H1 (cell line): ENCODE measurements at regions not wholly inside any gene's neighbourhood (a gene's known extent, or its start where the extent isn't known, plus 50 kb on each side); places are given as distances from the start of the nearest gene placed in this dataset.

ENCODE experiments used
- CTCF ChIA-PET: fragments of 300-600 bp; sonication (Branson Sonifier 250); formaldehyde crosslinking; loops from one replicate; lab custom pipeline; 2021; ENCODE audit not compliant: partially characterized antibody; lab: Charles Lee
- POLR2A ChIA-PET: fragments of 300-600 bp; sonication (Branson Sonifier 250); formaldehyde crosslinking; loops from one replicate; lab custom pipeline; 2021; ENCODE audit warnings: inconsistent platforms; ENCODE audit not compliant: partially characterized antibody; lab: Charles Lee
- DNase-seq, 2 experiments: peaks; one replicate each; pipeline versions ENCODE4 v3.0.0 to v3.0.0-alpha.2; 2010 to 2022; ENCODE audit warnings: low spot score in 2 of 2, low read depth in 1 of 2, mixed read lengths in 1 of 2
- FAIRE-seq: peaks from 2 replicates; lab custom pipeline; 2011; peaks lifted over from hg19 to GRCh38; lab: Jason Lieb, UNC
- H2AFZ ChIP-seq: 2 replicates; pipeline ENCODE4 v1.8.1; 2012; ENCODE audit warnings: low read length, inconsistent platforms
- H2AK5ac ChIP-seq: 2 replicates; pipeline ENCODE4 v1.6.1; 2013; ENCODE audit warnings: low read depth, low read length
- H2BK120ac ChIP-seq: replicated peaks from 2 replicates; pipeline ENCODE3; 2013; ENCODE audit warnings: low read depth, low read length, inconsistent platforms
- H2BK12ac ChIP-seq: 2 replicates; pipeline ENCODE4 v1.6.1; 2013; ENCODE audit warnings: low read depth, low read length
- H2BK15ac ChIP-seq: 2 replicates; pipeline ENCODE4 v1.6.1; 2013; ENCODE audit warnings: low read length
- H2BK20ac ChIP-seq: 2 replicates; pipeline ENCODE4 v1.6.1; 2013; ENCODE audit warnings: low read length
- H2BK5ac ChIP-seq: 2 replicates; pipeline ENCODE4 v1.6.1; 2013; ENCODE audit warnings: low read depth, low read length
- H3K14ac ChIP-seq: 2 replicates; pipeline ENCODE4 v1.6.1; 2013; ENCODE audit warnings: inconsistent platforms; ENCODE audit not compliant: insufficient read length
- H3K18ac ChIP-seq: 2 replicates; pipeline ENCODE4 v1.6.1; 2013; ENCODE audit warnings: low read length; ENCODE audit errors: extremely low read depth
- H3K23ac ChIP-seq: 2 replicates; pipeline ENCODE4 v1.6.1; 2013; ENCODE audit warnings: inconsistent platforms; ENCODE audit not compliant: insufficient read length
- H3K23me2 ChIP-seq: 2 replicates; pipeline ENCODE4 v1.6.1; 2013; ENCODE audit warnings: low read depth, low read length
- H3K27ac ChIP-seq: 2 replicates; pipeline ENCODE4 v1.6.1; 2011; ENCODE audit warnings: low read depth, low read length, inconsistent platforms
- H3K27me3 ChIP-seq, 4 experiments: replicated peaks in 1 of 4; 1 replicate in 1 of 4; 2 replicates in 3 of 4; pipeline versions ENCODE4 v1.6.1 to v1.8.1; 2011 to 2013; ENCODE audit warnings: low read length in 3 of 4, mild to moderate bottlenecking in 3 of 4, inconsistent platforms in 2 of 4, mixed read lengths in 2 of 4, moderate library complexity in 1 of 4; ENCODE audit not compliant: control insufficient read depth in 3 of 4, insufficient read depth in 3 of 4; ENCODE audit errors: extremely low read depth in 1 of 4
- H3K36me3 ChIP-seq, 4 experiments: 2 replicates each; pipeline versions ENCODE4 v1.6.1 to v1.8.1; 2011 to 2013; ENCODE audit warnings: mild to moderate bottlenecking in 4 of 4, low read length in 3 of 4, moderate library complexity in 2 of 4, control low read depth in 1 of 4, inconsistent platforms in 1 of 4; ENCODE audit not compliant: insufficient read depth in 4 of 4, control insufficient read depth in 2 of 4
- H3K4ac ChIP-seq: replicated peaks from 2 replicates; pipeline ENCODE3; 2013; ENCODE audit warnings: low read length, low read depth, mixed read lengths, inconsistent platforms; ENCODE audit not compliant: insufficient read length
- H3K4me1 ChIP-seq, 4 experiments: replicated peaks in 1 of 4; 1 replicate in 1 of 4; 2 replicates in 3 of 4; pipeline versions ENCODE4 v1.6.1 to v1.8.1; 2011 to 2013; ENCODE audit warnings: low read length in 3 of 4, inconsistent platforms in 2 of 4, mixed read lengths in 1 of 4; ENCODE audit not compliant: insufficient read depth in 4 of 4, control insufficient read depth in 3 of 4
- H3K4me2 ChIP-seq, 2 experiments: 2 replicates each; pipeline versions ENCODE4 v1.6.1 to v1.8.1; 2011 to 2013; ENCODE audit warnings: low read depth in 2 of 2, low read length in 2 of 2, control low read depth in 1 of 2, inconsistent platforms in 1 of 2, mild to moderate bottlenecking in 1 of 2; ENCODE audit not compliant: insufficient read depth in 1 of 2
- H3K4me3 ChIP-seq, 4 experiments: fragments of 200-600, 300-600 bp in 1 of 4; sonication (generic), shearing (Covaris generic), sonication (Bioruptor Twin) in 1 of 4; 2 replicates each; pipeline versions ENCODE4 v1.5.1 to v1.8.1; 2011 to 2016; ENCODE audit warnings: low read length in 4 of 4, low read depth in 3 of 4, control low read depth in 2 of 4, inconsistent platforms in 2 of 4, mild to moderate bottlenecking in 2 of 4, mixed read lengths in 1 of 4, moderate library complexity in 1 of 4; ENCODE audit not compliant: insufficient read depth in 2 of 4; ENCODE audit errors: extremely low read depth in 1 of 4
- H3K56ac ChIP-seq: replicated peaks from 2 replicates; pipeline ENCODE3; 2013; ENCODE audit warnings: low read depth, mild to moderate bottlenecking, mixed read lengths, low read length, inconsistent platforms; ENCODE audit not compliant: insufficient read length
- H3K79me1 ChIP-seq: 2 replicates; pipeline ENCODE4 v1.6.1; 2013; ENCODE audit warnings: low read depth, low read length, control low read depth
- H3K79me2 ChIP-seq, 2 experiments: 2 replicates each; pipeline versions ENCODE4 v1.6.1 to v1.8.1; 2012 to 2013; ENCODE audit warnings: low read length in 2 of 2, mild to moderate bottlenecking in 2 of 2, inconsistent platforms in 1 of 2; ENCODE audit not compliant: insufficient read depth in 2 of 2, control insufficient read depth in 1 of 2
- H3K9ac ChIP-seq, 4 experiments: replicated peaks in 1 of 4; 1 replicate in 1 of 4; 2 replicates in 3 of 4; pipeline versions ENCODE4 v1.6.1 to v1.8.1; 2011 to 2013; ENCODE audit warnings: low read depth in 3 of 4, low read length in 3 of 4, control low read depth in 2 of 4, mild to moderate bottlenecking in 2 of 4, moderate library complexity in 2 of 4, inconsistent platforms in 1 of 4; ENCODE audit errors: extremely low read depth in 1 of 4
- H3K9me3 ChIP-seq, 2 experiments: 2 replicates each; pipeline versions ENCODE4 v1.6.1 to v1.8.1; 2012 to 2013; ENCODE audit warnings: mild to moderate bottlenecking in 2 of 2, moderate library complexity in 2 of 2, control low read depth in 1 of 2, inconsistent platforms in 1 of 2, low read depth in 1 of 2, low read length in 1 of 2, mixed read lengths in 1 of 2; ENCODE audit not compliant: insufficient read depth in 2 of 2
- H4K20me1 ChIP-seq, 2 experiments: replicated peaks in 1 of 2; 2 replicates each; pipeline versions ENCODE3 to v1.8.1; 2011 to 2013; ENCODE audit warnings: inconsistent platforms in 2 of 2, low read length in 2 of 2, mild to moderate bottlenecking in 1 of 2; ENCODE audit not compliant: insufficient read depth in 2 of 2, control insufficient read depth in 1 of 2
- H4K5ac ChIP-seq: 2 replicates; pipeline ENCODE4 v1.6.1; 2013; ENCODE audit warnings: low read length, low read depth, mixed read lengths, inconsistent platforms; ENCODE audit not compliant: insufficient read length
- H4K8ac ChIP-seq: 2 replicates; pipeline ENCODE4 v1.8.0; 2013; ENCODE audit warnings: mild to moderate bottlenecking, moderate library complexity, low read length, inconsistent platforms; ENCODE audit not compliant: insufficient read depth; ENCODE audit errors: extremely low read depth
- H4K91ac ChIP-seq: replicated peaks from 2 replicates; pipeline ENCODE3; 2013; ENCODE audit warnings: low read length, mixed read lengths, inconsistent platforms; ENCODE audit not compliant: insufficient read length
- ATF3 ChIP-seq: IDR thresholded peaks from 2 replicates; pipeline ENCODE4 v1.6.1; 2011; ENCODE audit warnings: low read depth, mild to moderate bottlenecking, low read length; ENCODE audit not compliant: insufficient read depth
- BACH1 ChIP-seq: IDR thresholded peaks from 2 replicates; pipeline ENCODE4 v1.6.1; 2012; ENCODE audit warnings: low read length, improper control_type of control experiment
- CREB1 ChIP-seq: IDR thresholded peaks from 2 replicates; pipeline ENCODE4 v1.6.1; 2012; ENCODE audit warnings: inconsistent platforms
- E2F6 ChIP-seq: IDR thresholded peaks from 2 replicates; pipeline ENCODE4 v1.6.1; 2012; ENCODE audit warnings: inconsistent platforms
- EZH2 ChIP-seq: fragments of 200-600 bp; sonication (generic); IDR thresholded peaks from 2 replicates; pipeline ENCODE4 v1.7.1; 2012; ENCODE audit warnings: low read depth, mild to moderate bottlenecking, moderate library complexity, low read length, inconsistent platforms; ENCODE audit not compliant: severe bottlenecking
- FOSL1 ChIP-seq: IDR thresholded peaks from 2 replicates; pipeline ENCODE4 v1.6.1; 2011; ENCODE audit warnings: mild to moderate bottlenecking, low read depth, low read length, moderate library complexity; ENCODE audit not compliant: insufficient read depth
- GTF2F1 ChIP-seq: IDR thresholded peaks from 2 replicates; pipeline ENCODE4 v1.6.1; 2012; ENCODE audit warnings: low read depth, low read length, improper control_type of control experiment, borderline replicate concordance
- NANOG ChIP-seq: IDR thresholded peaks from 2 replicates; pipeline ENCODE4 v1.6.1; 2011; ENCODE audit warnings: low read length, low read depth, mild to moderate bottlenecking, inconsistent platforms; ENCODE audit not compliant: insufficient read depth, poor library complexity, severe bottlenecking
- POU5F1 ChIP-seq: IDR thresholded peaks from 2 replicates; pipeline ENCODE4 v1.6.1; 2011; ENCODE audit warnings: low read depth, mild to moderate bottlenecking, low read length, moderate library complexity
- SIRT6 ChIP-seq: IDR thresholded peaks from one replicate; pipeline ENCODE4 v1.7.1; 2012; ENCODE audit warnings: low read length, inconsistent platforms
- TAF7 ChIP-seq: optimal IDR thresholded peaks from 2 replicates; pipeline ENCODE3; 2011; ENCODE audit warnings: low read depth, mild to moderate bottlenecking, inconsistent platforms, low read length, moderate library complexity, borderline replicate concordance
- TBP ChIP-seq: IDR thresholded peaks from 2 replicates; pipeline ENCODE4 v1.6.1; 2011; ENCODE audit warnings: low read depth, low read length, improper control_type of control experiment
- TCF12 ChIP-seq: IDR thresholded peaks from 2 replicates; pipeline ENCODE4 v1.6.1; 2011; ENCODE audit warnings: low read depth, mild to moderate bottlenecking, low read length
- WGBS, 2 experiments: shearing (Covaris generic) in 1 of 2; methylation state at CpG; one replicate each; pipeline versions ENCODE4 v1.1.6 to v1.1.7; 2013 to 2015; ENCODE audit warnings: low lambda C conversion rate in 2 of 2, mixed read lengths in 2 of 2, inconsistent platforms in 1 of 2, low coverage in 1 of 2, missing lambda C conversion rate in 1 of 2; ENCODE audit not compliant: insufficient replicate concordance in 2 of 2, insufficient coverage in 1 of 2, insufficient read length in 1 of 2; ENCODE audit errors: extremely low coverage in 1 of 2, missing lambda C conversion rate in 1 of 2; 5-methylcytosine and 5-hydroxymethylcytosine counted together

GRCh38 chr5:179461576-179461975, 88.8 kb upstream of the RUFY1 start:
- no peak for FAIRE-seq

More at GRCh38 chr5:179461576-179461975, 88.8 kb upstream of the RUFY1 start:
- H3K27ac ChIP-seq, result no peak overlapping the region
- no peak overlapping the region for H4K5ac ChIP-seq
- H3K9me3 ChIP-seq, result peaks cover 0 to 4% of the 10 kb centered on the region in 2 experiments; a peak in 2 of 4 replicates
- H3K9ac ChIP-seq, result no peak overlapping the region
- H2BK15ac ChIP-seq, result no peak overlapping the region
- no peaks in the 10 kb centered on the region for H4K20me1 ChIP-seq
- 97% methylated on average over 3 of the region's 3 CpGs; no CpG with 5 or more reads in 1 of the 2 experiments for WGBS, 2 experiments
- no peak overlapping the region for H2BK5ac ChIP-seq
- no peaks in the 10 kb centered on the region for H3K79me1 ChIP-seq
- no peaks in the 10 kb centered on the region for H3K23me2 ChIP-seq
- H3K79me2 ChIP-seq, result no peaks in the 10 kb centered on the region
- no peak overlapping the region for H3K18ac ChIP-seq
- no peak overlapping the region for H2AFZ ChIP-seq
- no peak overlapping the region for H3K14ac ChIP-seq
- no peak for DNase-seq
- H4K8ac ChIP-seq, result peak overlapping the region; percentile 25; the same call in 1 of the 2 replicates
- no peak overlapping the region for H2BK120ac ChIP-seq
- no peak overlapping the region for H3K4me3 ChIP-seq
- H3K4me2 ChIP-seq, result no peak overlapping the region
- ChIA-PET CTCF (interaction anchor here (0.6 kb wide), 1 partner anchor 40 kb away, joined by 3 read pairs; no protein-coding TSS in a partner anchor), POLR2A (no interaction called here)
- H3K4me1 ChIP-seq, result no peaks in the 10 kb centered on the region
- no peaks in the 10 kb centered on the region for H3K27me3 ChIP-seq
- H2BK20ac ChIP-seq, result no peak overlapping the region
- TF ChIP-seq GTF2F1 (no peak), NANOG (no peak), TCF12 (no peak), FOSL1 (no peak), SIRT6 (no peak), BACH1 (no peak), ATF3 (no peak), TBP (no peak), POU5F1 (no peak), CREB1 (no peak), EZH2 (no peak), E2F6 (no peak), TAF7 (no peak)
- no peak overlapping the region for H2AK5ac ChIP-seq
- H3K23ac ChIP-seq, result no peak overlapping the region
- no peaks in the 10 kb centered on the region for H3K36me3 ChIP-seq
- no peak overlapping the region for H3K4ac ChIP-seq
- no peak overlapping the region for H4K91ac ChIP-seq
- H3K56ac ChIP-seq, result peak overlapping the region; percentile 2
- no peak overlapping the region for H2BK12ac ChIP-seq
